GM23248 (cell line): ENCODE measurements at regions not wholly inside any gene's neighbourhood (a gene's known extent, or its start where the extent isn't known, plus 50 kb on each side); places are given as distances from the start of the nearest gene placed in this dataset.
A peak's percentile ranks its signal among the peaks of the same experiment; 100 is the strongest.

ENCODE experiments used
- DNase-seq: peaks from one replicate; pipeline ENCODE4 v3.0.0-alpha.2; 2015
- H2AFZ ChIP-seq: fragments of 200-600 bp; sonication (generic); 2 replicates; pipeline ENCODE4 v1.6.1; 2016; ENCODE audit warnings: antibody characterized with exemption
- H3F3A ChIP-seq: fragments of 200-600 bp; sonication (generic); 2 replicates; pipeline ENCODE4 v1.6.1; 2016; ENCODE audit warnings: mild to moderate bottlenecking, antibody characterized with exemption, mixed run types; ENCODE audit not compliant: insufficient read depth
- H3K27ac ChIP-seq: fragments of 200-600 bp; sonication (generic); 2 replicates; pipeline ENCODE4 v1.5.1; 2016; ENCODE audit warnings: mild to moderate bottlenecking
- H3K27me3 ChIP-seq: fragments of 200-600 bp; sonication (generic); replicated peaks from 2 replicates; pipeline ENCODE4 v1.6.1; 2016; ENCODE audit warnings: mild to moderate bottlenecking; ENCODE audit not compliant: insufficient read depth
- H3K36me3 ChIP-seq: fragments of 200-600 bp; sonication (generic); 2 replicates; pipeline ENCODE4 v1.6.1; 2016; ENCODE audit warnings: low read depth, mild to moderate bottlenecking
- H3K4me1 ChIP-seq: fragments of 200-600 bp; sonication (generic); 2 replicates; pipeline ENCODE4 v1.6.1; 2016; ENCODE audit warnings: mild to moderate bottlenecking; ENCODE audit not compliant: insufficient read depth
- H3K4me2 ChIP-seq: fragments of 200-600 bp; sonication (generic); one replicate; pipeline ENCODE4 v1.6.1; 2016; ENCODE audit warnings: mild to moderate bottlenecking; ENCODE audit not compliant: unreplicated experiment
- H3K4me3 ChIP-seq: fragments of 200-600 bp; sonication (generic); 2 replicates; pipeline ENCODE4 v1.5.1; 2016; ENCODE audit warnings: mild to moderate bottlenecking
- H3K79me2 ChIP-seq: fragments of 200-600 bp; sonication (generic); 2 replicates; pipeline ENCODE4 v1.6.1; 2016; ENCODE audit warnings: mild to moderate bottlenecking; ENCODE audit not compliant: insufficient read depth
- H3K9ac ChIP-seq: fragments of 200-600 bp; sonication (generic); 2 replicates; pipeline ENCODE4 v1.6.1; 2016; ENCODE audit warnings: mild to moderate bottlenecking
- H3K9me2 ChIP-seq: fragments of 200-600 bp; sonication (generic); 2 replicates; pipeline ENCODE4 v1.6.1; 2016; ENCODE audit warnings: mixed run types, mild to moderate bottlenecking, moderate library complexity; ENCODE audit not compliant: insufficient read depth
- H3K9me3 ChIP-seq: fragments of 200-600 bp; sonication (generic); one replicate; pipeline ENCODE4 v1.6.1; 2017; ENCODE audit warnings: low read depth
- H4K20me1 ChIP-seq: fragments of 200-600 bp; sonication (generic); 2 replicates; pipeline ENCODE4 v1.6.0; 2016; ENCODE audit not compliant: insufficient read depth
- EZH2 ChIP-seq: fragments of 200-600 bp; sonication (generic); IDR thresholded peaks from 2 replicates; pipeline ENCODE4 v1.6.1; 2018; ENCODE audit warnings: antibody characterized with exemption, mild to moderate bottlenecking; ENCODE audit not compliant: insufficient read depth, poor library complexity, severe bottlenecking
- EZH2phosphoT487 ChIP-seq: fragments of 200-600 bp; sonication (generic); IDR thresholded peaks from 2 replicates; pipeline ENCODE4 v1.6.1; 2018; ENCODE audit warnings: antibody characterized with exemption, moderate library complexity, mild to moderate bottlenecking, low read depth; ENCODE audit not compliant: insufficient read depth
- WGBS, 2 experiments: methylation state at CpG; one replicate each; pipeline ENCODE4 v1.1.6; 2015 to 2017; ENCODE audit warnings: low lambda C conversion rate in 2 of 2, low coverage in 1 of 2; ENCODE audit errors: missing lambda C conversion rate in 2 of 2; 5-methylcytosine and 5-hydroxymethylcytosine counted together
- in situ Hi-C: fragments of 300-500 bp; cut with MboI; formaldehyde crosslinking; loops from 2 replicates; pipeline ENCODE4 v1.15.0; 2020

GRCh38 chr2:100632037-100632436 is 69.2 kb downstream of the PDCL3 start:
- no peaks in the 10 kb centered on the region for H3K9me2 ChIP-seq
- no peak overlapping the region for H3K4me3 ChIP-seq
- no peaks in the 10 kb centered on the region for H3K4me1 ChIP-seq
- no peak overlapping the region for H3K27ac ChIP-seq
- DNase-seq: no peak
- H4K20me1 ChIP-seq: no peaks in the 10 kb centered on the region
- no peaks in the 10 kb centered on the region for H3F3A ChIP-seq
- H2AFZ ChIP-seq: no peak overlapping the region
- peaks cover 31% of the 10 kb centered on the region for H3K27me3 ChIP-seq
- in situ Hi-C loops: no loop called here
- WGBS, 2 experiments: 12 to 16% methylated on average over 7 of the region's 7 CpGs
- H3K4me2 ChIP-seq: no peak overlapping the region
- no peak for TF ChIP-seq EZH2phosphoT487
- no peak for TF ChIP-seq EZH2
- no peaks in the 10 kb centered on the region for H3K79me2 ChIP-seq
- no peaks in the 10 kb centered on the region for H3K36me3 ChIP-seq
- no peaks in the 10 kb centered on the region for H3K9me3 ChIP-seq
- no peak overlapping the region for H3K9ac ChIP-seq

- Histone ChIP-seq H3F3A (no peaks in the 10 kb centered on the region), H3K9me3 (no peaks in the 10 kb centered on the region), H3K4me1 (no peaks in the 10 kb centered on the region), H3K36me3 (no peaks in the 10 kb centered on the region), H3K4me2 (no peak overlapping the region), H3K79me2 (no peaks in the 10 kb centered on the region), H3K9ac (no peak overlapping the region), H3K27ac (no peak overlapping the region), H3K4me3 (no peak overlapping the region), H2AFZ (no peak overlapping the region), H4K20me1 (no peaks in the 10 kb centered on the region), H3K9me2 (no peaks in the 10 kb centered on the region), H3K27me3 (peaks cover 30% of the 10 kb centered on the region)
- DNase-seq: no peak
- in situ Hi-C loops: no loop called here
- WGBS, 2 experiments: 64 to 69% methylated on average over 4 of the region's 4 CpGs
- no peak for TF ChIP-seq EZH2phosphoT487
- TF ChIP-seq EZH2: no peak
Measured at GRCh38 chr2:100632759-100633158, 70.0 kb downstream of the PDCL3 start.

GRCh38 chr2:100639588-100640390 is 77.0 kb downstream of the PDCL3 start:
- Histone ChIP-seq H2AFZ (no peak overlapping the region), H3K9me2 (no peaks in the 10 kb centered on the region), H3K27ac (no peak overlapping the region), H3K36me3 (no peaks in the 10 kb centered on the region), H4K20me1 (no peaks in the 10 kb centered on the region), H3K9me3 (no peaks in the 10 kb centered on the region), H3K4me3 (no peak overlapping the region), H3K79me2 (no peaks in the 10 kb centered on the region), H3F3A (no peaks in the 10 kb centered on the region), H3K9ac (no peak overlapping the region), H3K4me2 (no peak overlapping the region), H3K4me1 (no peaks in the 10 kb centered on the region), H3K27me3 (peaks cover 66% of the 10 kb centered on the region)
- WGBS, 2 experiments: 43 to 45% methylated on average over 14 of the region's 14 CpGs
- TF ChIP-seq EZH2 (no peak), EZH2phosphoT487 (no peak)
- DNase-seq: no peak
- in situ Hi-C loops: no loop called here

- 33 to 35% methylated on average over 21 of the region's 21 CpGs for WGBS, 2 experiments
Measured at GRCh38 chr2:100640431-100641124, 77.8 kb downstream of the PDCL3 start.

More at GRCh38 chr2:100640431-100641124, 77.8 kb downstream of the PDCL3 start:
- no peak overlapping the region for H3K9ac ChIP-seq
- H3K27ac ChIP-seq: no peak overlapping the region
- no peaks in the 10 kb centered on the region for H4K20me1 ChIP-seq
- no peaks in the 10 kb centered on the region for H3F3A ChIP-seq
- no peak overlapping the region for H2AFZ ChIP-seq
- peaks cover 65% of the 10 kb centered on the region for H3K27me3 ChIP-seq
- H3K79me2 ChIP-seq: no peaks in the 10 kb centered on the region
- no peak overlapping the region for H3K4me3 ChIP-seq
- no peaks in the 10 kb centered on the region for H3K9me2 ChIP-seq
- no peak for TF ChIP-seq EZH2phosphoT487
- TF ChIP-seq EZH2: no peak
- peak; percentile 28 for DNase-seq
- H3K9me3 ChIP-seq: no peaks in the 10 kb centered on the region
- H3K4me1 ChIP-seq: no peaks in the 10 kb centered on the region
- in situ Hi-C loops: no loop called here
- no peaks in the 10 kb centered on the region for H3K36me3 ChIP-seq
- H3K4me2 ChIP-seq: no peak overlapping the region
